Nephron progenitor cell (in vitro differentiated cells): ENCODE measurements at regions not wholly inside any gene's neighbourhood (a gene's known extent, or its start where the extent isn't known, plus 50 kb on each side); places are given as distances from the start of the nearest gene placed in this dataset.

Experiments used
- DNase-seq: peaks from one replicate; pipeline ENCODE4 v3.0.0; 2021
- H3K27ac Mint-ChIP-seq: 2 replicates; pipeline ENCODE4 v1.8.0; 2021; ENCODE audit warnings: mild to moderate bottlenecking, moderate library complexity, mixed read lengths
- H3K27me3 Mint-ChIP-seq: 2 replicates; pipeline ENCODE4 v1.8.0; 2021; ENCODE audit warnings: mild to moderate bottlenecking, low read depth, mixed read lengths; ENCODE audit not compliant: poor library complexity
- H3K36me3 Mint-ChIP-seq: 2 replicates; pipeline ENCODE4 v1.8.0; 2021; ENCODE audit warnings: low read depth, mixed read lengths
- H3K4me1 Mint-ChIP-seq: 2 replicates; pipeline ENCODE4 v1.8.0; 2021; ENCODE audit warnings: mixed read lengths
- H3K4me3 Mint-ChIP-seq: 2 replicates; pipeline ENCODE4 v1.8.0; 2021; ENCODE audit warnings: mild to moderate bottlenecking, moderate library complexity, mixed read lengths
- H3K9me3 Mint-ChIP-seq: 2 replicates; pipeline ENCODE4 v1.8.0; 2021; ENCODE audit warnings: mild to moderate bottlenecking, moderate library complexity, mixed read lengths
- CTCF ChIP-seq: fragments of 200-600 bp; sonication (generic); IDR thresholded peaks from 2 replicates; pipeline ENCODE4 v1.5.0; 2021; ENCODE audit warnings: antibody characterized with exemption

GRCh38 chr21:24636696-24637095 is 970.6 kb downstream of the MRPL39 start:
- Mint-ChIP-seq H3K9me3 (peaks cover 39% of the 10 kb centered on the region), H3K27me3 (peaks cover 3% of the 10 kb centered on the region), H3K36me3 (no peaks in the 10 kb centered on the region), H3K27ac (no peak overlapping the region), H3K4me1 (no peaks in the 10 kb centered on the region), H3K4me3 (no peak overlapping the region)
- DNase-seq = no peak
- TF ChIP-seq CTCF = no peak

- Mint-ChIP-seq H3K36me3 (no peaks in the 10 kb centered on the region), H3K9me3 (peaks cover 24% of the 10 kb centered on the region), H3K27ac (no peak overlapping the region), H3K4me3 (no peak overlapping the region), H3K27me3 (peaks cover 3% of the 10 kb centered on the region), H3K4me1 (no peaks in the 10 kb centered on the region)
- no peak for TF ChIP-seq CTCF
- no peak for DNase-seq
Measured at GRCh38 chr21:24634749-24635148, 972.5 kb downstream of the MRPL39 start.

- no peak for DNase-seq
- Mint-ChIP-seq H3K9me3 (peaks cover 30% of the 10 kb centered on the region), H3K36me3 (no peaks in the 10 kb centered on the region), H3K4me1 (no peaks in the 10 kb centered on the region), H3K27ac (no peak overlapping the region), H3K27me3 (no peaks in the 10 kb centered on the region), H3K4me3 (no peak overlapping the region)
- TF ChIP-seq CTCF = no peak
Measured at GRCh38 chr21:24628536-24628935, 978.7 kb downstream of the MRPL39 start.

GRCh38 chr21:24628046-24628445 is 979.2 kb downstream of the MRPL39 start:
- Mint-ChIP-seq H3K27ac (no peak overlapping the region), H3K36me3 (no peaks in the 10 kb centered on the region), H3K9me3 (peaks cover 34% of the 10 kb centered on the region), H3K27me3 (no peaks in the 10 kb centered on the region), H3K4me3 (no peak overlapping the region), H3K4me1 (no peaks in the 10 kb centered on the region)
- no peak for TF ChIP-seq CTCF
- no peak for DNase-seq

GRCh38 chr21:24617819-24618218 is 989.5 kb downstream of the MRPL39 start:
- H3K36me3 Mint-ChIP-seq = no peaks in the 10 kb centered on the region
- H3K27ac Mint-ChIP-seq = no peak overlapping the region
- no peak for TF ChIP-seq CTCF
- peaks cover 44% of the 10 kb centered on the region for H3K9me3 Mint-ChIP-seq
- no peak overlapping the region for H3K4me3 Mint-ChIP-seq
- DNase-seq = no peak
- no peaks in the 10 kb centered on the region for H3K27me3 Mint-ChIP-seq
- no peaks in the 10 kb centered on the region for H3K4me1 Mint-ChIP-seq

- Mint-ChIP-seq H3K4me3 (no peak overlapping the region), H3K36me3 (no peaks in the 10 kb centered on the region), H3K9me3 (peaks cover 41% of the 10 kb centered on the region), H3K27ac (no peak overlapping the region), H3K27me3 (no peaks in the 10 kb centered on the region), H3K4me1 (no peaks in the 10 kb centered on the region)
- no peak for DNase-seq
- TF ChIP-seq CTCF = no peak
Measured at GRCh38 chr21:24594082-24594481, 1013.2 kb downstream of the MRPL39 start.
